HEK293T (cell line): ENCODE measurements at regions not wholly inside any gene's neighbourhood (a gene's known extent, or its start where the extent isn't known, plus 50 kb on each side); places are given as distances from the start of the nearest gene placed in this dataset.
"Not testable (repeated sequence)": the region's sequence is repeated elsewhere in the genome, so short reads cannot be mapped to it uniquely, and the experiment has no call there.

ENCODE experiments used
- CTCF ChIA-PET: fragments of 350-600 bp; formaldehyde crosslinking; extraction: SDS; loops from one replicate; lab custom pipeline; 2021; ENCODE audit warnings: antibody characterized with exemption, inconsistent platforms; lab: Yijun Ruan, JAX
- POLR2A ChIA-PET: fragments of 350-600 bp; formaldehyde crosslinking; extraction: SDS; loops from one replicate; lab custom pipeline; 2020; ENCODE audit warnings: antibody characterized with exemption, inconsistent platforms; lab: Yijun Ruan, JAX
- DNase-seq: peaks from one replicate; pipeline ENCODE4 v3.0.0; 2012; ENCODE audit warnings: mixed read lengths; ENCODE audit errors: extremely low spot score
- ARNT ChIP-seq: fragments of 450-650 bp; IDR thresholded peaks from 2 replicates; pipeline ENCODE4 v1.6.1; 2017; ENCODE audit warnings: mild to moderate bottlenecking
- BHLHE40 ChIP-seq: fragments of 450-650 bp; IDR thresholded peaks from 2 replicates; pipeline ENCODE4 v1.6.1; 2016; ENCODE audit warnings: mild to moderate bottlenecking, moderate library complexity, borderline replicate concordance
- CTBP1 ChIP-seq: fragments of 450-650 bp; IDR thresholded peaks from 2 replicates; pipeline ENCODE4 v1.6.1; 2016; ENCODE audit warnings: borderline replicate concordance
- ELF4 ChIP-seq: fragments of 450-650 bp; IDR thresholded peaks from 2 replicates; pipeline ENCODE4 v1.6.1; 2017; ENCODE audit warnings: antibody characterized with exemption
- FOXA1 ChIP-seq: fragments of 450-650 bp; IDR thresholded peaks from 2 replicates; pipeline ENCODE4 v1.6.1; 2016; ENCODE audit warnings: mild to moderate bottlenecking
- FOXK2 ChIP-seq: fragments of 450-650 bp; IDR thresholded peaks from 2 replicates; pipeline ENCODE4 v1.6.1; 2016; ENCODE audit warnings: mild to moderate bottlenecking
- FOXM1 ChIP-seq: fragments of 450-650 bp; IDR thresholded peaks from 2 replicates; pipeline ENCODE4 v1.6.1; 2017; ENCODE audit warnings: mild to moderate bottlenecking, borderline replicate concordance
- HDGF ChIP-seq: fragments of 450-650 bp; IDR thresholded peaks from 2 replicates; pipeline ENCODE4 v1.6.1; 2017; ENCODE audit warnings: antibody characterized with exemption, borderline replicate concordance
- L3MBTL2 ChIP-seq: fragments of 450-650 bp; conservative IDR thresholded peaks from 2 replicates; pipeline ENCODE4 v1.6.1; 2016; ENCODE audit warnings: mild to moderate bottlenecking
- LEF1 ChIP-seq: fragments of 450-650 bp; IDR thresholded peaks from 2 replicates; pipeline ENCODE4 v1.6.1; 2017; ENCODE audit warnings: mild to moderate bottlenecking, borderline replicate concordance
- NFRKB ChIP-seq: fragments of 450-650 bp; IDR thresholded peaks from 2 replicates; pipeline ENCODE4 v1.6.1; 2016; ENCODE audit warnings: mild to moderate bottlenecking, moderate library complexity
- SP1 ChIP-seq: fragments of 450-650 bp; IDR thresholded peaks from 2 replicates; pipeline ENCODE4 v1.6.1; 2017
- SUZ12 ChIP-seq: fragments of 450-650 bp; IDR thresholded peaks from 2 replicates; pipeline ENCODE4 v1.6.1; 2016; ENCODE audit warnings: mild to moderate bottlenecking
- TARDBP ChIP-seq: fragments of 450-650 bp; IDR thresholded peaks from 2 replicates; pipeline ENCODE4 v1.6.1; 2016
- ZNF384 ChIP-seq: fragments of 450-650 bp; IDR thresholded peaks from 2 replicates; pipeline ENCODE4 v1.6.1; 2016
- TF ChIP-seq, protein P1 (sequence below): fragments of 450-650 bp; IDR thresholded peaks from 2 replicates; pipeline ENCODE4 v1.6.1; 2016

DNA sequence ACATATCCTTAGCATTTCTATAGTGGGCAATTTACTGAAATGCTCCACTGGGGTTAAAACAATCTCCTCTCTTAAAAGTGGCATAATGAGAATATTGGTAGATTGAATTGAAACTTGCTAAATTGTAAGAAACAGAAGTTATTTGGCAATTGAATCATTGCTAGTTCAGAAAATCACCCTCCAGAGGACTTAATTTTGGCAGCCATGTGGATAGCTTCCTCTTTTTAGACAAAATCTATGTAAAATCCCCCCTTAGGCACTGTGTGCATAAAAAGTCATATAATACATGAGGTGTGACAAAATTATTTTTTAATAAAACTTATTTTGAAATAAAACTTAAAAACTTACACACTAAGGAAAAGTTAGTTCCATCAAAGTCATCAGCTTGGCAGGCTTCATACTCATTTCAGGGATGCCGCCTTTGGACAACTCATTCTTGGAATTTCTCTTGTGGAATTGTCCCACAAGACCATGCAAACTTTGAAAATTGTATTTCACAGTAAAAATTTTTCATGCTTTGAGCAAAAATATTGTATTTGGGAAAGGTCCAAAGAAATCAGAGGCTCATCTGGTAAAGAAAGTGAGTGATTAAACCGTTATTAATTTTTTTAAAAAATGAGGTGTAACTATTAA is 473.0 kb downstream of the BCKDHB start:
- CTCF ChIA-PET, result no interaction called here
- TF ChIP-seq CTBP1, result no peak
- TF ChIP-seq ARNT, result no peak
- no peak for TF ChIP-seq L3MBTL2
- no peak for TF ChIP-seq FOXK2
- no peak for TF ChIP-seq LEF1
- no peak for TF ChIP-seq FOXM1
- TF ChIP-seq TARDBP, result no peak
- no peak for TF ChIP-seq BHLHE40
- TF ChIP-seq SP1, result no peak
- no peak for TF ChIP-seq SUZ12
- TF ChIP-seq, protein P1, sequence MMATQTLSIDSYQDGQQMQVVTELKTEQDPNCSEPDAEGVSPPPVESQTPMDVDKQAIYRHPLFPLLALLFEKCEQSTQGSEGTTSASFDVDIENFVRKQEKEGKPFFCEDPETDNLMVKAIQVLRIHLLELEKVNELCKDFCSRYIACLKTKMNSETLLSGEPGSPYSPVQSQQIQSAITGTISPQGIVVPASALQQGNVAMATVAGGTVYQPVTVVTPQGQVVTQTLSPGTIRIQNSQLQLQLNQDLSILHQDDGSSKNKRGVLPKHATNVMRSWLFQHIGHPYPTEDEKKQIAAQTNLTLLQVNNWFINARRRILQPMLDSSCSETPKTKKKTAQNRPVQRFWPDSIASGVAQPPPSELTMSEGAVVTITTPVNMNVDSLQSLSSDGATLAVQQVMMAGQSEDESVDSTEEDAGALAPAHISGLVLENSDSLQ, result no peak
- no peak for TF ChIP-seq HDGF
- no peak for TF ChIP-seq NFRKB
- TF ChIP-seq ELF4, result no peak
- no peak for TF ChIP-seq ZNF384
- no peak for TF ChIP-seq FOXA1
- POLR2A ChIA-PET, result no interaction called here
- DNase-seq, result no peak

GRCh38 chr6:80573320-80573719 is 466.8 kb downstream of the BCKDHB start:
- DNase-seq, POLR2A ChIA-PET, CTCF ChIA-PET: not testable (repeated sequence)

- DNase-seq, result no peak
- ChIA-PET POLR2A (no interaction called here), CTCF (no interaction called here)
- TF ChIP-seq, protein P1, result no peak
- TF ChIP-seq FOXA1 (no peak), ELF4 (no peak), FOXM1 (no peak), SP1 (no peak), BHLHE40 (no peak), SUZ12 (no peak), LEF1 (no peak)
These were observed 459.9 kb downstream of the BCKDHB start for GRCh38 chr6:80566361-80566760.

DNA sequence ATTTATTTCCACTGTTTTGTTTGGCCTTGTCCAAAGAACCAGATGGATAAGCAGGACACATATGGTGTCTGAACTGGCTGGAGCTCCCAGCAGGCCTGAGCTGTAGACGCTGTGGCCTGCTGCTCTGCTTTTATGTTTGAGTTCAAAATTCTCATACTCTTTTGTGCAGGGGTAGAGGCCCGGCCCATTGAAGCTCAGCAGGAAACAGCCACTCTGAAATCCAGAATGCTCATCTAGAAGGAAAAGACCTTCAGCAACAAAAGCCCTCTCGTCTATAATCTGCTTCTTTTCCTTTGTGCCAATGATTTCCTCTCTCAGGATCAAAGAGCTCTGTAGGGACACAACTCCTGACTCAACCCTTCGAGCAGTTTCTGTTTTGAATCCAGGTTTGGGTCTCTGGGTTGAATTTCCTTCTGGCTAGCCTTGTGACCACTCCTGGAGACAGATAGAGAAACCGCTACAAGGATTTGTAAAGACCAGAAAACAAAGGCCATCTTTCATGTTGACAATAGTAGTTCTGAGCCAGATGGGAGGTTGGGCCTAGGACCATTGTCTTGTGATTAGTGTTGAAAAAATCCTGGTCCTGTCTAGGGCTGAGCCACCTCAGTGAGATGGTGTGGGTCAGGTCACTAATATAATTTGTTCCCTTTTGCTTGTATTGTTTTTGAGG is 446.7 kb downstream of the BCKDHB start:
- TF ChIP-seq NFRKB (no peak), FOXA1 (no peak), CTBP1 (no peak), ARNT (no peak), SUZ12 (no peak), LEF1 (no peak), SP1 (no peak), FOXM1 (no peak), BHLHE40 (no peak), HDGF (no peak), L3MBTL2 (no peak), FOXK2 (no peak), ZNF384 (no peak), TARDBP (no peak)
- TF ChIP-seq, protein P1, result no peak
- ChIA-PET POLR2A (no interaction called here), CTCF (interaction anchor here (0.6 kb wide), 1 partner anchor 258 kb away, joined by 4 read pairs; no protein-coding TSS in a partner anchor)
- no peak for DNase-seq

DNA sequence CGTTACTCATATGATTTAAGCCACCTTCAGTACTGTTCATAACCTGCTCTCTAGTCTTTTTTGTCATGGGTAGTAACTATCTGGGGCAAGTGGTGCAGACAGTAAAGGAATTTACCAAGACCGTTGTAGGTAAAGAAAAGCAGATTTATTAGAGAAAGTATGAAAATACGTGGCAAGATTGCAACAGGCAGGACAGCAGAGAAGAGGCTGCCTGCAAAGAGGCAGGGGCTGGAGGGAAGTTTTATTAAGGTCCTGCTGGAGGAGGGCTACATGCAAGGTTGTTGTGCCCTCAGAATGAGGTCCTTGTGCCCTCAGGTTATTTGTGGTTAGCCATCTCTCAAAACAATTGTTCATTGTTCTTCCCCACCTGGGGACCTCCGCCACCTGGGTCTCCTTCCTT is 444.3 kb downstream of the BCKDHB start:
- CTCF ChIA-PET, result no interaction called here
- DNase-seq, result no peak
- TF ChIP-seq, protein P1, result no peak
- TF ChIP-seq ELF4 (no peak), LEF1 (no peak)
- POLR2A ChIA-PET, result no interaction called here

DNA sequence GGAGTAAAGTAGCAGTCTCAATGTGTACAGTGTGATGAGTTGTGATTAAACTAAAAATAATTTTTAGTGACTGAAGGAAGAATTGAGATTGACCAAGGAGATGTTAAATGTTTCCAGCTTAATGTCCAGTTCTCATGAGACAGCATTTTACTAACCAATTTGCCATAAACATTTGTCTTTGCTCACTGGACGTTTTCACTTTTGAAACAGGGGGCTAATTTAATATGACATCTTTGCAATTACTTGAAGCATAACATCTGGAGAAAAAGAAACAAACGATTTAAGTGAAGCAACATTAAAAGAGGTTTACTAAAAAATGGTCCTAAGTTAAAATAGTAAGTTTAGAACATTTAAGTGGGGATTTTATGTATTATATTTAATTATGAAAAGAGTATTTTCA is 443.8 kb downstream of the BCKDHB start:
- no peak for TF ChIP-seq LEF1
- TF ChIP-seq FOXK2, result no peak
- TF ChIP-seq ARNT, result no peak
- CTCF ChIA-PET, result no interaction called here
- POLR2A ChIA-PET, result no interaction called here
- no peak for DNase-seq
